ENCODE measurements at regions not wholly inside any gene's neighbourhood (a gene's known extent, or its start where the extent isn't known, plus 50 kb on each side); places are given as distances from the start of the nearest gene placed in this dataset.

DNA sequence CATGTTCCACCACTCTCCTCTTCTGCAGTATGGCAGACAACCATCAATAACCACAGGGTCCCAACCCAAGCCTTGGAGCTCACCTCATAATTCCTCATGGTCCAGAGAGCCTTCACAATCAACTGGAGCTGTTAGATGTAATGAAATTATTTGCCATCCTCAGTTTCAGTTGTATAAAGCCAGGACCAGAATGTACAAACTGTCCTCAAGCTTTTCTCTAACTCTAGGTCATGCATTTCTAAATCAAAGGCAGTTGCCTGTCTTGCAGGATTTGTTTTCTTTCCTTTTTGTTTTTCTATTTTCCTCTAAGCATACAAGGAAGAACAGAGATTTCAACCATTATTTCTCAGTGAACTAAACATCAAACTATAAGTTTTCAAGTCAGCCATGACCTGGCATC, 182.5 kb upstream of the SERP2 start:
- TF ChIP-seq, protein P1, sequence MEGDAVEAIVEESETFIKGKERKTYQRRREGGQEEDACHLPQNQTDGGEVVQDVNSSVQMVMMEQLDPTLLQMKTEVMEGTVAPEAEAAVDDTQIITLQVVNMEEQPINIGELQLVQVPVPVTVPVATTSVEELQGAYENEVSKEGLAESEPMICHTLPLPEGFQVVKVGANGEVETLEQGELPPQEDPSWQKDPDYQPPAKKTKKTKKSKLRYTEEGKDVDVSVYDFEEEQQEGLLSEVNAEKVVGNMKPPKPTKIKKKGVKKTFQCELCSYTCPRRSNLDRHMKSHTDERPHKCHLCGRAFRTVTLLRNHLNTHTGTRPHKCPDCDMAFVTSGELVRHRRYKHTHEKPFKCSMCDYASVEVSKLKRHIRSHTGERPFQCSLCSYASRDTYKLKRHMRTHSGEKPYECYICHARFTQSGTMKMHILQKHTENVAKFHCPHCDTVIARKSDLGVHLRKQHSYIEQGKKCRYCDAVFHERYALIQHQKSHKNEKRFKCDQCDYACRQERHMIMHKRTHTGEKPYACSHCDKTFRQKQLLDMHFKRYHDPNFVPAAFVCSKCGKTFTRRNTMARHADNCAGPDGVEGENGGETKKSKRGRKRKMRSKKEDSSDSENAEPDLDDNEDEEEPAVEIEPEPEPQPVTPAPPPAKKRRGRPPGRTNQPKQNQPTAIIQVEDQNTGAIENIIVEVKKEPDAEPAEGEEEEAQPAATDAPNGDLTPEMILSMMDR (IDR thresholded peaks at IDR 0.05) = no peak
- no peak for TF ChIP-seq POLR2A (IDR thresholded peaks at IDR 0.05)
